ENCODE measurements at regions not wholly inside any gene's neighbourhood (a gene's known extent, or its start where the extent isn't known, plus 50 kb on each side); places are given as distances from the start of the nearest gene placed in this dataset.
"Not testable (repeated sequence)": the region's sequence is repeated elsewhere in the genome, so short reads cannot be mapped to it uniquely, and the experiment has no call there.

DNA sequence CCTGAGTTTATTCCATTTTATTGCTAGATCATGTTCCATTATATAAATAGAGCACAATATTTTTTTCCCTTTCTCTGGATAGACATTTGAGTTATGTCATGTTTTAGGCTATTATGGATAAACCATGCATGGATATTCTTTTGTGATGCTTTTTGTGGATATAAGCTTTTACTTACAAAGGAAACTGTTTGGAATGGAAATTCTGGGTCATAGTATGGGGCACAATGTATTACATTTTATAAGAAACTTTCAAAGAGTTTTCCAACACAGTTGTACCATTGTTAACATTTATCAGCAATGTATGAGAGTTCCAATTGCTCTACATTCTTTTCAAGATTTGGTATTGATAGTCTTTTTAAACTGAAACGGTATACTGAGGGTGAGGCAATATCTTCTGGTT is 749.4 kb downstream of the SOCS6 start:
- TF ChIP-seq, protein P1, sequence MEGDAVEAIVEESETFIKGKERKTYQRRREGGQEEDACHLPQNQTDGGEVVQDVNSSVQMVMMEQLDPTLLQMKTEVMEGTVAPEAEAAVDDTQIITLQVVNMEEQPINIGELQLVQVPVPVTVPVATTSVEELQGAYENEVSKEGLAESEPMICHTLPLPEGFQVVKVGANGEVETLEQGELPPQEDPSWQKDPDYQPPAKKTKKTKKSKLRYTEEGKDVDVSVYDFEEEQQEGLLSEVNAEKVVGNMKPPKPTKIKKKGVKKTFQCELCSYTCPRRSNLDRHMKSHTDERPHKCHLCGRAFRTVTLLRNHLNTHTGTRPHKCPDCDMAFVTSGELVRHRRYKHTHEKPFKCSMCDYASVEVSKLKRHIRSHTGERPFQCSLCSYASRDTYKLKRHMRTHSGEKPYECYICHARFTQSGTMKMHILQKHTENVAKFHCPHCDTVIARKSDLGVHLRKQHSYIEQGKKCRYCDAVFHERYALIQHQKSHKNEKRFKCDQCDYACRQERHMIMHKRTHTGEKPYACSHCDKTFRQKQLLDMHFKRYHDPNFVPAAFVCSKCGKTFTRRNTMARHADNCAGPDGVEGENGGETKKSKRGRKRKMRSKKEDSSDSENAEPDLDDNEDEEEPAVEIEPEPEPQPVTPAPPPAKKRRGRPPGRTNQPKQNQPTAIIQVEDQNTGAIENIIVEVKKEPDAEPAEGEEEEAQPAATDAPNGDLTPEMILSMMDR (optimal IDR thresholded peaks at IDR 0.05 in 1 of 3, IDR thresholded peaks at IDR 0.05 in 1 of 3, conservative IDR thresholded peaks at IDR 0.05 in 1 of 3; ENCODE audit: extremely low read depth in 1 of 3, insufficient read depth in 2 of 3, low read length in 3 of 3), result no peak
- no peak for TF ChIP-seq EZH2 (IDR thresholded peaks at IDR 0.05; ENCODE audit: low read length)
- Histone ChIP-seq H3K9me3 (ENCODE audit: control insufficient read depth, low read depth, low read length) (no peaks in the 10 kb centered on the region), H3K4me2 (ENCODE audit: control insufficient read depth, extremely low read depth, insufficient read depth, low read depth, low read length) (no peak overlapping the region), H3K79me2 (ENCODE audit: control insufficient read depth, insufficient read depth, low read length) (no peaks in the 10 kb centered on the region), H4K20me1 (ENCODE audit: control insufficient read depth, extremely low read depth, insufficient read depth, low read length) (no peaks in the 10 kb centered on the region), H3K27ac (ENCODE audit: control insufficient read depth, insufficient read depth, low read length) (no peak overlapping the region), H3K27me3 (ENCODE audit: control insufficient read depth, extremely low read depth, insufficient read depth, low read length) (no peaks in the 10 kb centered on the region), H3K4me3 (ENCODE audit: control insufficient read depth in 2 of 3, extremely low read depth in 1 of 3, insufficient read depth in 2 of 3, low read depth in 1 of 3, low read length in 3 of 3) (no peak overlapping the region), H3K4me1 (ENCODE audit: control insufficient read depth, extremely low read depth, insufficient read depth, low read length) (no peaks in the 10 kb centered on the region), H2AFZ (ENCODE audit: control insufficient read depth, low read length) (no peak overlapping the region), H3K9me1 (ENCODE audit: control insufficient read depth, extremely low read depth, insufficient read depth, low read length) (no peaks in the 10 kb centered on the region), H3K36me3 (ENCODE audit: control insufficient read depth in 2 of 2, extremely low read depth in 1 of 2, insufficient read depth in 2 of 2, low read length in 2 of 2) (no peaks in the 10 kb centered on the region), H3K9ac (ENCODE audit: control insufficient read depth, extremely low read depth, insufficient read depth, low read length) (no peak overlapping the region)
- FAIRE-seq, result no peak
- dilution Hi-C loops (cut with MboI; ENCODE audit: extremely low pct_ligation_motif_present, low sequenced_read_pairs), result no loop called here
- DNase-seq (ENCODE audit: low read depth, low spot score), result no peak

DNA sequence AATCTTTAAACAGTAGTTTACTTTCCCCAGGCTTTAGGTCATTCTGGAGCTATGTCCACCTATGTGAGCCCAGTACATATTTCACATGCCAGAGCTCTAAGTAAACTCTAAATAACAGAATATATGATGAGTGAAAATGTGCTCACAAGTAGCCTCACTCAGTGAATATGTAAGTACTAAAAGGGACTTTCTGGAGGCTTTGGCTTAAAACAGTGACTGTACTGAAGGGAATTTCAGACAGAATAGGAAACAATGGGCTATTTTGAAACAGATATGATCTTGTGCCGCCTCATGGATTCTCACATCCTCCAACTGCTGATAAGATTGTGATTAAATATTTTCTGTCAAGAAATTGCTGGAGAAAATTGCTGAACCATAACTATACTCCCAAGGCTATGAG is 747.9 kb downstream of the SOCS6 start:
- no peaks in the 10 kb centered on the region for H3K79me2 ChIP-seq (ENCODE audit: control insufficient read depth, insufficient read depth, low read length)
- H3K27ac ChIP-seq (ENCODE audit: control insufficient read depth, insufficient read depth, low read length), result no peak overlapping the region
- H3K9me1 ChIP-seq (ENCODE audit: control insufficient read depth, extremely low read depth, insufficient read depth, low read length), result no peaks in the 10 kb centered on the region
- TF ChIP-seq EZH2 (IDR thresholded peaks at IDR 0.05; ENCODE audit: low read length), result no peak
- TF ChIP-seq, protein P1 (optimal IDR thresholded peaks at IDR 0.05 in 1 of 3, IDR thresholded peaks at IDR 0.05 in 1 of 3, conservative IDR thresholded peaks at IDR 0.05 in 1 of 3; ENCODE audit: extremely low read depth in 1 of 3, insufficient read depth in 2 of 3, low read length in 3 of 3), result no peak
- no peak overlapping the region for H2AFZ ChIP-seq (ENCODE audit: control insufficient read depth, low read length)
- no peak overlapping the region for H3K4me3 ChIP-seq (ENCODE audit: control insufficient read depth in 2 of 3, extremely low read depth in 1 of 3, insufficient read depth in 2 of 3, low read depth in 1 of 3, low read length in 3 of 3)
- DNase-seq (ENCODE audit: low read depth, low spot score) (no peak), FAIRE-seq (no peak)
- no peaks in the 10 kb centered on the region for H4K20me1 ChIP-seq (ENCODE audit: control insufficient read depth, extremely low read depth, insufficient read depth, low read length)
- H3K4me1 ChIP-seq (ENCODE audit: control insufficient read depth, extremely low read depth, insufficient read depth, low read length), result no peaks in the 10 kb centered on the region
- H3K4me2 ChIP-seq (ENCODE audit: control insufficient read depth, extremely low read depth, insufficient read depth, low read depth, low read length), result no peak overlapping the region
- H3K36me3 ChIP-seq (ENCODE audit: control insufficient read depth in 2 of 2, extremely low read depth in 1 of 2, insufficient read depth in 2 of 2, low read length in 2 of 2), result no peaks in the 10 kb centered on the region
- dilution Hi-C loops (cut with MboI; ENCODE audit: extremely low pct_ligation_motif_present, low sequenced_read_pairs), result no loop called here
- no peaks in the 10 kb centered on the region for H3K9me3 ChIP-seq (ENCODE audit: control insufficient read depth, low read depth, low read length)
- no peaks in the 10 kb centered on the region for H3K27me3 ChIP-seq (ENCODE audit: control insufficient read depth, extremely low read depth, insufficient read depth, low read length)
- H3K9ac ChIP-seq (ENCODE audit: control insufficient read depth, extremely low read depth, insufficient read depth, low read length), result no peak overlapping the region

DNA sequence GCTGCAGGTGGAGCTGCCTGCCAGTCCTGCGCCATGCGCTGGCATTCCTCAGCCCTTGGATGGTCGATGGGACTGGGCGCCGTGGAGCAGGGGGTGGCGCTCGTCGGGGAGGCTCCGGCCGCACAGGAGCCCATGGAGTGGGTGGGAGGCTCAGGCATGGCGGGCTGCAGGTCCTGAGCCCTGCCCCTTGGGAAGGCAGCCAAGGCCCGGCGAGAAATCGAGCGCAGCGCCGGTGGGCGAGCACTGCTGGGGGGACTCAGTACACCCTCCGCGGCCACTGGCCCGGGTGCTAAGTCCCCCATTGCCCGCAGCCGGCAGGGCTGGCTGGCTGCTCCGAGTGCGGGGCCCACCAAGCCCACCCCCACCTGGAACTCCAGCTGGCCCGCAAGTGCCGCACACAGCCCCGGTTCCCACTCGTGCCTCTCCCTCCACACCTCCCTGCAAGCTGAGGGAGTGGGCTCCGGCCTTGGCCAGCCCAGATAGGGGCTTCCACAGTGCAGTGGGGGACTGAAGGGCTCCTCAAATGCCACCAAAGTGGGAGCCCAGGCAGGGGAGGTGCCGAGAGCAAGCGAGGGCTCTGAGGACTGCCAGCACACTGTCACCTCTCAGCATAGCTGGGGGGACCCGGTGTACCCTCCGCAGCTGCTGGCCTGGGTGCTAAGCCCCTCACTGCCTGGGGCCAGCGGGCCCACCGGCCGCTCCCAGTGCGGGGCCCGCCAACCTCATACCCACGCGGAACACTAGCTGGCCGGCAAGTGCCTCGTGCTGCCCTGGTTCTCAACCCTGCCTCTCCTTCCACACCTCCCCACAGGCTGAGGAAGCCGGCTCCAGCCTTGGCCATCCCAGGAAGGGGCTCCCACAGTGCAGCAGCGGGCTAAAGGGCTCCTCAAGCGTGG is 742.7 kb downstream of the SOCS6 start:
- H3K27ac ChIP-seq (ENCODE audit: control insufficient read depth, insufficient read depth, low read length); H2AFZ ChIP-seq (ENCODE audit: control insufficient read depth, low read length); H3K9me3 ChIP-seq (ENCODE audit: control insufficient read depth, low read depth, low read length); H3K4me1 ChIP-seq (ENCODE audit: control insufficient read depth, extremely low read depth, insufficient read depth, low read length); dilution Hi-C loops (cut with MboI; ENCODE audit: extremely low pct_ligation_motif_present, low sequenced_read_pairs); H3K36me3 ChIP-seq (ENCODE audit: control insufficient read depth in 2 of 2, extremely low read depth in 1 of 2, insufficient read depth in 2 of 2, low read length in 2 of 2); H3K4me2 ChIP-seq (ENCODE audit: control insufficient read depth, extremely low read depth, insufficient read depth, low read depth, low read length); H3K4me3 ChIP-seq (ENCODE audit: control insufficient read depth in 2 of 3, extremely low read depth in 1 of 3, insufficient read depth in 2 of 3, low read depth in 1 of 3, low read length in 3 of 3); H3K27me3 ChIP-seq (ENCODE audit: control insufficient read depth, extremely low read depth, insufficient read depth, low read length); H3K9ac ChIP-seq (ENCODE audit: control insufficient read depth, extremely low read depth, insufficient read depth, low read length); H3K79me2 ChIP-seq (ENCODE audit: control insufficient read depth, insufficient read depth, low read length); DNase-seq (ENCODE audit: low read depth, low spot score); FAIRE-seq; H4K20me1 ChIP-seq (ENCODE audit: control insufficient read depth, extremely low read depth, insufficient read depth, low read length); H3K9me1 ChIP-seq (ENCODE audit: control insufficient read depth, extremely low read depth, insufficient read depth, low read length): not testable (repeated sequence)

GRCh38 chr18:71030085-71030484 is 741.2 kb downstream of the SOCS6 start:
- H4K20me1 ChIP-seq (ENCODE audit: control insufficient read depth, extremely low read depth, insufficient read depth, low read length); H3K9me3 ChIP-seq (ENCODE audit: control insufficient read depth, low read depth, low read length); H3K27me3 ChIP-seq (ENCODE audit: control insufficient read depth, extremely low read depth, insufficient read depth, low read length); dilution Hi-C loops (cut with MboI; ENCODE audit: extremely low pct_ligation_motif_present, low sequenced_read_pairs); H3K4me3 ChIP-seq (ENCODE audit: control insufficient read depth in 2 of 3, extremely low read depth in 1 of 3, insufficient read depth in 2 of 3, low read depth in 1 of 3, low read length in 3 of 3); DNase-seq (ENCODE audit: low read depth, low spot score); H3K4me2 ChIP-seq (ENCODE audit: control insufficient read depth, extremely low read depth, insufficient read depth, low read depth, low read length); FAIRE-seq; H3K27ac ChIP-seq (ENCODE audit: control insufficient read depth, insufficient read depth, low read length); H3K4me1 ChIP-seq (ENCODE audit: control insufficient read depth, extremely low read depth, insufficient read depth, low read length); H3K9me1 ChIP-seq (ENCODE audit: control insufficient read depth, extremely low read depth, insufficient read depth, low read length); H3K9ac ChIP-seq (ENCODE audit: control insufficient read depth, extremely low read depth, insufficient read depth, low read length); H3K79me2 ChIP-seq (ENCODE audit: control insufficient read depth, insufficient read depth, low read length); H2AFZ ChIP-seq (ENCODE audit: control insufficient read depth, low read length); H3K36me3 ChIP-seq (ENCODE audit: control insufficient read depth in 2 of 2, extremely low read depth in 1 of 2, insufficient read depth in 2 of 2, low read length in 2 of 2): not testable (repeated sequence)
